Nephron (organoid): ENCODE measurements at regions not wholly inside any gene's neighbourhood (a gene's known extent, or its start where the extent isn't known, plus 50 kb on each side); places are given as distances from the start of the nearest gene placed in this dataset.
A peak's percentile ranks its signal among the peaks of the same experiment; 100 is the strongest.

Experiments used
- H3K27ac Mint-ChIP-seq, 3 experiments: 2 replicates each; pipeline ENCODE4 v1.8.0; 2020; ENCODE audit warnings: mixed read lengths in 3 of 3, mild to moderate bottlenecking in 2 of 3, moderate library complexity in 1 of 3
- H3K27me3 Mint-ChIP-seq: 2 replicates; pipeline ENCODE4 v1.8.0; 2021; ENCODE audit warnings: low read depth, mild to moderate bottlenecking, moderate library complexity, mixed read lengths
- H3K36me3 Mint-ChIP-seq: 2 replicates; pipeline ENCODE4 v1.8.0; 2020; ENCODE audit warnings: low read depth, mixed read lengths
- H3K4me1 Mint-ChIP-seq: 2 replicates; pipeline ENCODE4 v1.8.0; 2020; ENCODE audit warnings: mixed read lengths
- H3K4me3 Mint-ChIP-seq, 3 experiments: 2 replicates each; pipeline ENCODE4 v1.8.0; 2020; ENCODE audit warnings: mild to moderate bottlenecking in 3 of 3, mixed read lengths in 3 of 3, moderate library complexity in 2 of 3
- H3K9me3 Mint-ChIP-seq: 2 replicates; pipeline ENCODE4 v1.8.0; 2020; ENCODE audit warnings: mixed read lengths
- CTCF ChIP-seq, 3 experiments: fragments of 200-600 bp; sonication (generic); IDR thresholded peaks; one replicate each; pipeline ENCODE4 v1.5.0; 2021; ENCODE audit warnings: antibody characterized with exemption in 3 of 3; ENCODE audit not compliant: unreplicated experiment in 3 of 3

DNA sequence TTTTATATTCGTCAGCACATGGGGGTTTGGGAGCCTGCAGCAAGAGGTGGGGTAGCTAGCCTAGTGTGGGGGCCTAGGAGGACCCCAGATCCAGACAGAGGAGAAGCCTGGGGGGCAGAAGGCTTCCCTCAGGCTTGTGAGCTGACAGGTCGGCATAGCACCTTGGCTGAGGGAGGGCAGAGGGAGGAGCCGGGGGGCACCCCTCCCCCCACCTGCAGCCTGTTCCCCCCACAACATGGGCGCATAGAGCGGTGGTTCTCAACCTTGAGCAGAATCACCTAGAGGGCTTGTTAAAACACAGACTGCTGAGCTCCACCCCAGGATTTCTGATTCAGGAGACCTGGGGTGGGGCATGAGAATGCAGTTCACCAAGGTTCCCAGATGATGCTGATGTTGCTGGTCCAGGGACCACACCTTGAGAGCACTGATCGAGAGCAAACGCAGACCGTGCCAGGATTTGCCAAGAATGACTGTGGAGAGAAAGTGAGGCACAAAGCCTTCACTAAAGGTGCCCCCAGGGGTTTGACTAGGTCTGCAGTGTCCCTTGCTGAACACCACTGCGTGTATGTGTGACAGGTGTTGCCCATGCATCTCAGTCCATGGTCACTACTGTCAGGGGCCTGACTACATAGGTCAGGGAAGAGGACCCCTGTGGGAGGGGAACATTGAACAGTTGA, 163.3 kb downstream of the MACROH2A1 start:
- peaks cover 24% of the 10 kb centered on the region for H3K27me3 Mint-ChIP-seq
- no peaks in the 10 kb centered on the region for H3K36me3 Mint-ChIP-seq
- H3K27ac Mint-ChIP-seq = peak overlapping the region in 2 of 3 experiments; percentile 72 to 73
- no peak for TF ChIP-seq CTCF (IDR thresholded peaks at IDR 0.05; ENCODE audit: unreplicated experiment in 3 of 3)
- H3K4me1 Mint-ChIP-seq = peaks cover 68% of the 10 kb centered on the region
- H3K4me3 Mint-ChIP-seq = no peak overlapping the region
- H3K9me3 Mint-ChIP-seq = no peaks in the 10 kb centered on the region

- Mint-ChIP-seq H3K27ac (peak overlapping the region in 2 of 3 experiments; percentile 51 to 52), H3K27me3 (peaks cover 20% of the 10 kb centered on the region)
Observed at GRCh38 chr5:135234666-135235401, 164.2 kb downstream of the MACROH2A1 start.

GRCh38 chr5:135234242-135234641, 164.8 kb downstream of the MACROH2A1 start:
- Mint-ChIP-seq H3K4me1 (peaks cover 58% of the 10 kb centered on the region), H3K4me3 (no peak overlapping the region), H3K27me3 (peaks cover 23% of the 10 kb centered on the region), H3K9me3 (peaks cover 5% of the 10 kb centered on the region), H3K36me3 (no peaks in the 10 kb centered on the region), H3K27ac (peak overlapping the region in 2 of 3 experiments; percentile 7 to 69)
- TF ChIP-seq CTCF (IDR thresholded peaks at IDR 0.05; ENCODE audit: unreplicated experiment in 3 of 3) = no peak

More at GRCh38 chr5:135234666-135235401, 164.2 kb downstream of the MACROH2A1 start:
- peaks cover under 1% of the 10 kb centered on the region for H3K9me3 Mint-ChIP-seq
- no peak for TF ChIP-seq CTCF (IDR thresholded peaks at IDR 0.05; ENCODE audit: unreplicated experiment in 3 of 3)
- H3K4me1 Mint-ChIP-seq = peaks cover 60% of the 10 kb centered on the region
- peak overlapping the region in 1 of 3 experiments; percentile 3 for H3K4me3 Mint-ChIP-seq
- no peaks in the 10 kb centered on the region for H3K36me3 Mint-ChIP-seq

GRCh38 chr5:135233477-135233876, 165.6 kb downstream of the MACROH2A1 start:
- Mint-ChIP-seq H3K9me3 (peaks cover 5% of the 10 kb centered on the region), H3K27ac (peak overlapping the region in 1 of 3 experiments; percentile 55), H3K4me3 (no peak overlapping the region), H3K27me3 (peaks cover 23% of the 10 kb centered on the region), H3K36me3 (no peaks in the 10 kb centered on the region), H3K4me1 (peaks cover 58% of the 10 kb centered on the region)
- TF ChIP-seq CTCF (IDR thresholded peaks at IDR 0.05; ENCODE audit: unreplicated experiment in 3 of 3) = no peak

- peaks cover 23% of the 10 kb centered on the region for H3K27me3 Mint-ChIP-seq
- TF ChIP-seq CTCF (IDR thresholded peaks at IDR 0.05; ENCODE audit: unreplicated experiment in 3 of 3) = no peak
- H3K9me3 Mint-ChIP-seq = peaks cover 5% of the 10 kb centered on the region
Observed at GRCh38 chr5:135232958-135233357, 166.1 kb downstream of the MACROH2A1 start.

More at GRCh38 chr5:135232958-135233357, 166.1 kb downstream of the MACROH2A1 start:
- Mint-ChIP-seq H3K4me3 (no peak overlapping the region), H3K27ac (peak overlapping the region in 1 of 3 experiments; percentile 55), H3K36me3 (no peaks in the 10 kb centered on the region), H3K4me1 (peaks cover 59% of the 10 kb centered on the region)
